NCI-H2171 (cell line): ENCODE measurements at regions not wholly inside any gene's neighbourhood (a gene's known extent, or its start where the extent isn't known, plus 50 kb on each side); places are given as distances from the start of the nearest gene placed in this dataset.

Experiments used
- DNase-seq: peaks from one replicate; lab custom pipeline; 2025; lab: John Stamatoyannopoulos, UW

DNA sequence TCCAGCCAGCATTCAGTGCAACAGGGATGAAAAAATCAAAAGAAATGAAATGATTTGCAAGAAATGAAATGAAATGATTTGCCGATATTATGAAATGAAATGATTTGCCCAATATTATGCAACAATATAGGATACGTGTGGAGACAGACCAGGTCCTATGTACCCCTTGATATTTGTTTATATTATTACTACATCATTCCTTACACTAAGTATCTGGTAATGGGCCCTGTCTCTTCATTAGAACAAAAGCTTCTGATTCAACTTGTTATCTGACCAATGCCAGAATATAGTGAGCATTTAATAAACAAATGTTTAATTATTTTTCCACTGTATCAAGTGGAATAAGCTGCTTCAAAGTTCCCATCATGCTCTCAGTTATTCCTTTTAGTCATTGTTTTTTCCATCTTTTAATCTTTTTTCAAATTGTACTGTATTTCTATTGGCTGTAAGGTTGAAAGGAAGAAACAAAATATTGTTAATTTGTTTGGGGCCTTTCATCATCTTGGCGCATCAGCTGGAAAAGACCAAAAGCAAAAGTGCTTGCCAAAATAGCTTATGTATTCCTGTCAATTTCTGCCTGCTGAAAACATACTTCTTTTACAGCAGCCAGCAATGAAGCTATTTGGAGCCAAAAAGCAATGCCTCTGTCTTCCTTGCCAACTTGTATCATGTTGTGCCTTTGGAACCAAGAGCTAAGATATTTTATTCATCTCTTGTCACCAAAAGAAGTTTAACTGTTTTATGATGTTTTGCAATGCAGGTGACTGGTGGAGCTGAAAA lies 2314.9 kb downstream of the LRRC4C start:
- no peak for DNase-seq

- no peak for DNase-seq
These were observed 2319.9 kb downstream of the LRRC4C start for GRCh38 chr11:39139581-39139980.

- no peak for DNase-seq
These were observed 2338.6 kb downstream of the LRRC4C start for GRCh38 chr11:39120890-39121289.

DNA sequence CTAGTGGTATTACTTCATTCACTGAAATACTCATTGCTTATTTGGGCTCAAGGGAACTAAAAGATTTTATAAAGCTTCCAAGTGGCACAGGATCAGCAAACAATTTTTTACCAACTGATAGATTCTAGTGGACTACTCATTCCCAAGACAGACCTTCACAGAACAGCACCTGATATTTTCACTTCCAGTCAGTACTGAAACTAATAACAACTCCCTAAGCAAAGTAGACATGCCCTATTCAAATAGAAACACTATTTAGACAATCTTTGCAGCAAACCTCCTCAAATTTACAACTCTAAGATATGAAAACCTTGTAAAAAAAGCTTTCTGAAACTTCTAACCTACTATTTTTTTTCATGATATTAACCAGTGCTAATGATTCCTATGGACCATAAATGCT lies 2345.8 kb downstream of the LRRC4C start:
- DNase-seq: no peak

GRCh38 chr11:39102236-39102635 lies 2357.2 kb downstream of the LRRC4C start:
- no peak for DNase-seq

DNA sequence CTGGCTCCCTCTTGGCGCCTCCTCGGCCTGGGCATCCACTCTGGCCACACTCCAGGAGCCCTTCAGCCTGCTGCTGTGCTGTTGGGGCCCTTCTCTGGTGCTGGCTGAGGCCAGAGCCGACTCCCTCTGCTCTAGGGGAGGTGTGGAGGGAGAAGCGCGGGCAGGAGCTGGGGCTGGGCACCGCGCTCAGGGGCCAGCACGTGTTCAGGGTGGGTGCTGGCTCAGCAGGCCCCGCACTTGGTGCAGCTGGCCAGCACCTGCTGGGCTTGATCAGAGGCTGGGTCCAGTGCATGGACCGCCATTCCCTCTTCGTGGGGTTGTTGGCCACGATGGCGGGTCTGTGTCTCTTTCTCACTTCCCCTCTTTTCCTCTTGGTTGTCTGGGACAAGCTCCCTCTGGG lies 2381.0 kb downstream of the LRRC4C start:
- no peak for DNase-seq

DNA sequence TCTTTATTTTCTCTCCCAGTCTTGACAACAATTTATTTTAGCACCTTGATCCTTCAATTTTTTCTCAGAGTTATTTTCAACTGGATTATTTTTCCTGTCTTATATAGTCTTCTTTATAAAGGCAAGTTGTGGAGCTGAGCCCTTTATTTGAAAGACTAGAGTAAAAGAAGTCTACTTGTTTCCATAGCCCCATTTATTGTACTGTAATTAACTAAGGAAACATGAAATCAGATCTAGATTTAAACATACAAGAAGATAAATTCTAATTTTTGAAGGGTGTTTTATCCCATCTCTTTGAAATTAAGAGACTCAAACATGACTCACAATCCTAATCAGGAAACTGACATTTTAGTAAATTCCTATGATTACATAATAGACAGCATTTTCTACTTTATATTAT lies 2421.8 kb downstream of the LRRC4C start:
- DNase-seq: no peak

DNA sequence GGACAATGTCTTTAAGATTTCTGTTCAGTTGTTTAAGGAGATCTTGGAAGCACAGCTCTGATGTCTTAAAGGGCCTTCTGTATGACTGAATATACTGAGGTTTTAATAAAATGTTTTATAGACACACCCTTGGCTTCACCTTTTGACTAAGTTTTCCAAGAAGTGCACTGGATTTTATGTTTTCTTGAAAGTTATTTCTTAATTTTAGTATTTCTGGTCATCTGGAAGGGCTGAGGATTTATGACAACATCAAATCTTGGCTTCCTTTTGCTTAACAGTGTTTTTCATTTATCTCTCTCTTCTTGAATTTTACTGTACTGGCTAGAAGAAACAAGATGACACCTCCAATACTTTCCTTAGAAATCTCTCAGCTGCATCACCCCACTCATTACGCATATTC lies 2423.4 kb downstream of the LRRC4C start:
- no peak for DNase-seq

DNA sequence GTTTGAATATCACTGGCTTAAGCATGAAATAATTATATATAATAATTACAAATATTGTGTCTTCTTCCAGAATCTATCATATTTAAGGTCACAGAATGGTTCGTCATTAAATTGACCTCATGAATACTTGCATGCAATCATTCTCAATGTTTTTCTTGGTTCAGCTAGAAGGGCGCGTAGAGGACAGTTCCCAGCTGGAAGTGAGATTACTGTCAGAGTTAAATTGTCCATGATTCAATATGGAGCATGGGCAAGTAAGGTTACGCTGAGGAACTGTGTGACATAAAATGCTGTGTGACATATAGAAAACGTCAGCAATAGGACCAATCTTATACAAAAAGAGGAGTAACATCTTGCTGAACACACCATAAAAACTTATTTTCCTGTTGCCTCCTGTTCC lies 2423.5 kb upstream of the RAG2 start:
- no peak for DNase-seq

- no peak for DNase-seq
These were observed 2413.8 kb upstream of the RAG2 start for GRCh38 chr11:39011797-39012196.

GRCh38 chr11:38990841-38991240 lies 2392.8 kb upstream of the RAG2 start:
- no peak for DNase-seq

GRCh38 chr11:38990139-38990538 lies 2392.1 kb upstream of the RAG2 start:
- no peak for DNase-seq

- DNase-seq: no peak
These were observed 2390.9 kb upstream of the RAG2 start for GRCh38 chr11:38988908-38989307.

- DNase-seq: no peak
These were observed 2374.2 kb upstream of the RAG2 start for GRCh38 chr11:38972220-38972619.

- DNase-seq: no peak
These were observed 2373.1 kb upstream of the RAG2 start for GRCh38 chr11:38971141-38971540.

- DNase-seq: no peak
These were observed 2370.9 kb upstream of the RAG2 start for GRCh38 chr11:38968951-38969350.

DNA sequence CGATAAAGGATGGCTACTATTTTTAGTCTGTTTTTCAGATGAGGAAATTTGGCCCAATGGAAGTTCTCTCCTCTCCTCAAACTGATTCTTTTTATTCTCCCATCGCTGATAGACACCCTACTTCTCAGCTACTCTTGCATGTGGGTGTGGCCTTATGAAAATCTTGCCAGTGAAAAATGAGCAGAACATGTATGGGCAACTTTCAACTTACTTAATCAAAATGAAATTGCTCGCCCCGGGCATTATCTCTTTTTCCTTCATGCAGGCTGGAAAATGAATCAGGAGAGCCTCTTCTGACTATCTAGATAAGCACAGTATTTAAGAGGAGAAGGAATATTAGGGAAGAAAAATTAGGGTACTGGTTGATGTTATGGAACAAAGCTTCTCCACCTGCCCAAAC lies 2354.7 kb upstream of the RAG2 start:
- no peak for DNase-seq

GRCh38 chr11:38950867-38951266 lies 2352.8 kb upstream of the RAG2 start:
- DNase-seq: no peak

DNA sequence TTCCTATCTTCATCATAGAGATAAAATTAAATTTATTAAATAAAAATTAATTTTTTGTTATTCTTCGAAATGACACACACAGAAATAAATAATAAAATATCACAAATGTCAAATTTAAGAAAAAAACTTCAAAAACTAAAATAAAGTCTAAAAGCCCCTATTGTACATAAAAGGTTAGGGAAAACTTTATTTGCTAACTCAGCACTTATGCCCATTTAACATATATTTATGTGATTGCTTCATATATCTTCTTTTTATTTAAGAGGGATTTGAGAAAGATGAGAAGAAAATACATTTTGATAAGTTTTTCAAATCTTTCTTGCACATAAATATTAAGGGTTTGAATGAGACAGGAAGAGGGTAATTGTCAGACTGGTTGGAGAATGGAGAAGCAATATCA lies 2350.4 kb upstream of the RAG2 start:
- no peak for DNase-seq

DNA sequence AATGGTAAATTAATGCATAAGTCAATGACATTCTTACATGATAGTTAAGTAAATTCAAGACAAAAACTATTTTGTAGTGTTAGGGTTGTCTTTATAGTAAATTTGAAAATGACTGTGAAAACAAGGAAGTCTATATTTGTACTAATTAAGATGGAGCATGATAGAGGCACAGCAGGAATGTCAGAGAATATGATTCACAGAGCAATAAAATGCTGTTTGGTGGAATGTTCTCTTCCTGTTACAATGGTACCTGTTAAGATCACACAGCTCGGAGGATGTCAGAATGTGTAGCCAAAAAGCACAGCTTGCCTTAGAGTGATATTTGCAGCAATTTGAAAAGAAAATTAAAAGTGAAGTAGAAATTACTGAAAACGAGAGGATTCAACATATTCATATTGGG lies 2339.7 kb upstream of the RAG2 start:
- DNase-seq: no peak

DNA sequence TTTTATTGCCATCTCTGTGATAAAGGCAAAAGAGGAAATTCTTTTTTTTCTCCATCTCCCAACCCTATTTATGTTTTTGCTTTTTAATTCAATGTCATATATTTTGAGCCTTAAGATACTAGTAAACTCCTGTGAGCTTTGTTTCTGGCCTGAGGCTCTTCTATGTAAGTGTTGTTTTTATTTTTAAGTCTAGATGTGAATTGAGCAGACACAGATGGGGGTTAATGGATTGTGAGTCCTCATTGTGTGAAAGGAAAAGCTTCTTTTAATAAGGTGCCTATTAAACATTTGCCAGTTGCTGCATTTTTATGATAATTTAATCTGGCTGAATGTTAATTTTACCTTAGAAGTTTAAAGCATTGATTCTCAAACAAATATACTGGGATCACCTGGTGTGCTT lies 2337.9 kb upstream of the RAG2 start:
- DNase-seq: no peak

DNA sequence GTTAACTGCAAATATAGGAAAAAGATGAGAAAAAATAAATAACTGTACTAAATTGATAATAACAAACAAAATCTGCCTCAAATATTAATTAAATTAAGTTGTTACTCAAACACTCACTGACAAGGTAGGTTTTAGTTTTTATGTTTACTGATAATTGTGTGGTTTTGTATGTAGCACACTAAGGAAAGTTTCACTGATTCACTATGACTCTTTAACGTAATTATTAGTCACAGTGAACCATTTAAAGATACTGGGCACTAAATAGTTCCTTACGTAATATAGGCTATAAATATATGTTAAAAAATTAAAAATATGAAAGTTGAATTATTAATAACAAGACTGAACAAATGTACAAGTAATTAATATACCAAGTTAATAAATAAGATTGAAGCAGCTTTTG lies 2330.0 kb upstream of the RAG2 start:
- DNase-seq: no peak

GRCh38 chr11:38924644-38925043 lies 2326.6 kb upstream of the RAG2 start:
- DNase-seq: no peak

GRCh38 chr11:38900211-38900610 lies 2302.2 kb upstream of the RAG2 start:
- no peak for DNase-seq
